ENCODE measurements at regions not wholly inside any gene's neighbourhood (a gene's known extent, or its start where the extent isn't known, plus 50 kb on each side); places are given as distances from the start of the nearest gene placed in this dataset.

DNA sequence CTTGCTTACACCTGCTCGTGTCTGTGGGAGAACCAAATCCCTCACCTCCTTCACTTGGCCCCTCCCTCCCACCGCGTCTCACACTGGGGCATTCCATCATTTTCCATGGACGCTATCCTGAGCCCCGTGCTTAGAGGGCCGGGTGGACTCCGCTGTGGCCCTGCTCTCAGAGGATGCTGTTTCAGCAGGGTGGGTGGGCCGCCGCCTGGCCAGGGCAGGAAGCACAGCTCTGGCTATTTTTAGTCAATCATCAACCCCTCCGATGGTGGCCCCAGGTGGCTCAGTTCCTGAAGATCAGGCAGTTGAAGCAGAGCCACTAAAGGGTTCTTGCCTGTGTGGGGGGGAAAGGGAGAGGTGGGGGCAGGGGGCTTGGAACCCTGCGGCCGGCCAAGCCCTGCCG lies 230.3 kb downstream of the ENGASE start:
- no peak for FAIRE-seq

DNA sequence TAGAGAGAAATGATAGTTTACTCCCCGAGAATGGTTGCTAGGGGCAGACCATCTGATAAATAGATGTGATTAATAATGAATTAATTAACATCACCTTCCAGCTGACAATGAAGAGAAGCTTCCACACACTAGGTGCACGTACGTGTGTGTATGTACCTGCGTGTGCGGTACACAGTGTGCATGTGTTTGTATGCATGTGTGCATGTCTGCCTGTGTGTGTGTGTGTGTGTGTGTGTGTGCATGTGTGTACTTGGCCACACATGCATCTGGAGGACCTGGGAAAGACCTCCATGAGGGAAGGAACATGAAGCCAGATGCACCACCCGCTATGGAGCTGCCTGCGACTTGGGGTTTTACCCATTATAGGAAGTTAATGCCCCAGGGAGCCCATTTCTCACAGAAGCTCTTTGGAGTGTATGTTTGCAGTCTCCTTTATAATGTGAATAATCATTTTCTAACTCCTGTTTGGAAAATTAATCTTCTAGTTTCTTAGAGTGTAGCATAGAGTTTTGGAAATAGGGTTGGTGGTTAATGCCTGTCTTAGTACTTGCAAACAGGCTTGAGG lies 229.1 kb downstream of the ENGASE start:
- no peak for FAIRE-seq

DNA sequence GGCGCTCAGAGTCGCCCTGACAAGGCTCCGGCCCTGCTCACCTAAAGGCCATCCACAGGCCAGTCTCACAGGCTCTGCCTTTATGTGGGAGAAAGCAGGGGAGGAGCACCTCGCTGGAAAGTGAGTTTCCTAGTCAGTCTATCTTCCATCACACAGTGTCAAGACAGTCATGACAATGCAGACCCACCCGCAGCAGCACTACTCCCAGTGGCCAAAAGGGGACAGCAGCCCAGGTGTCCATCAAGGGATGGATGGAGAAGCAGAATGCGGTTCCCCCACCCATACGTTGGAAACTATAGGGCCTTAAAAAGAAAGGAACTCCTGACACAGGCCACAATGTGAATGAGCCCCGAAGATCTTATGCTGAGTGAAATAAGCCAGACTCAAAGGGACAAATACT lies 226.8 kb downstream of the ENGASE start:
- FAIRE-seq = no peak

DNA sequence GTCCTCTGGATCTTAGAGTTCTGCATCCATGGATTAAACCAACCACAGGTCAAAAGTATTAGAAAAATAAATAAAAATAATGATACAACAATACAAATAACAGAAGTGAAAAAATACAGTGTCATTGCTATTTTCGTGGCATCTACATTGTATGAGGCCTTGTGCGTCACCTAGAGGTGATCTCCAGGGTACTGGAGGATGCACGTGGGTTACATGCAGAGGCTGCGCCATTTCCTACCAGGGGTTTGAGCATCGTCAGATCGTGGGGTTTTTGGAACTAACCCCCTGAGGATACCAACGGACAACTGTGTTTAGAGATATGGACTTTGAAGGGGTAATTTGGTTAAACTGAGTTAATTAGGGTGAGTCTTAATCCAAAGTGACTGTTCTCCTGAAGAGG lies 224.7 kb downstream of the ENGASE start:
- FAIRE-seq = no peak

DNA sequence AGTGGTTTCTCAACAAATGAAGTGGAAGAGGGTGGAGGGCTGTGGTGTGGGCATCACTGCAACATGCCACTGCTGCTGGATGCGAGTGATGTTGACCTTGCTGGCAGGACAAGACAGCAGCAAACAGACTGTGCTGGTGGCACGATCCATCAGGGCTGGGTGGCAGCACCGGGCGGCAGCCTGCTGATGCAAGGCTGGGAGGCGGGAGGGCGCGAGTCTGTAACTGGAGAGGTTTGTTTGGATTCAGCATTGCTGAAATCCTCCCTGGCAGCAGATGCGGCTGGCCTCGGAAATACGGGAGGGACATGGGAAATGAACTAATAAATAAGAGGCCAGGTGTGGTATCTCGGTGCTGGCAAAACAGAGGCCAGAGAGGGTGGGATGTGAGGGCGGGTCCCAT lies 224.2 kb downstream of the ENGASE start:
- no peak for FAIRE-seq

DNA sequence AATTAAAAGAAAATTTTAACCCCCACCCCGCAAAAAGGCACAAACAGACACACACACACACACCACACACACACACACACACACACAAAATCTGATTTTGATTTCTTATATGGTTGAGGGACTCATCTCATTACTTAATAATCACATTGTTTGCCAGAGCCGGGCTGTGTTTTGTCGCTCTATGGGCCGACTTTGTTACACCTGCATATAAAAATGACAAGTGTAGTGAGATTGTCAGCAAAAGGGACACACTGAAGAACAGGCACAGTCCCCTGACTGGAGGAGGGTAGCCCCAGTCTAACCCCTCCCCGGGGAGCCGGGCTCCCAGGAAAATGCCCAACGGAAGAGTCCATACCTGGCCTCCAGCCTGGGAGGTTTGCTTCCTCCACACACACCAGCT lies 221.6 kb downstream of the ENGASE start:
- no peak for FAIRE-seq

DNA sequence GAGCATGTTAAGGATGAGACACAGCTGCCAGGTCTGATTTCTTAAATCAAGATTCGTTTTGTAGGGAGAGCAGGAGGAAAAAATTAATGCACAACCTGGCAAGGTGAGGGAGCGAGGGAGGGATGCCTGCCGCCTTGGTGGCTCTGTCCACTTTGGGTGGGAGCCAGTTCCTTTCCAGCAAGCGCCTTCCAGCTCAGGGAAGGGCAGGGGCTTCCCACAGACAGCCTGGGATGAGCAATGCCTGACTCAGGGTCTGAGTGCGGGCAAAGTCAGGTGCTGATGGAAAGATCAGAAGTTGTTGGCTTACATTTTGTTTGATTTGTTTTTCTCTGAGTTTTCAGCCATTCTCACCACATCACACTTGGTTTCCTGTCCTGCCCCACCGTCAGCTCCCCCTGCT lies 220.7 kb downstream of the ENGASE start:
- no peak for FAIRE-seq

DNA sequence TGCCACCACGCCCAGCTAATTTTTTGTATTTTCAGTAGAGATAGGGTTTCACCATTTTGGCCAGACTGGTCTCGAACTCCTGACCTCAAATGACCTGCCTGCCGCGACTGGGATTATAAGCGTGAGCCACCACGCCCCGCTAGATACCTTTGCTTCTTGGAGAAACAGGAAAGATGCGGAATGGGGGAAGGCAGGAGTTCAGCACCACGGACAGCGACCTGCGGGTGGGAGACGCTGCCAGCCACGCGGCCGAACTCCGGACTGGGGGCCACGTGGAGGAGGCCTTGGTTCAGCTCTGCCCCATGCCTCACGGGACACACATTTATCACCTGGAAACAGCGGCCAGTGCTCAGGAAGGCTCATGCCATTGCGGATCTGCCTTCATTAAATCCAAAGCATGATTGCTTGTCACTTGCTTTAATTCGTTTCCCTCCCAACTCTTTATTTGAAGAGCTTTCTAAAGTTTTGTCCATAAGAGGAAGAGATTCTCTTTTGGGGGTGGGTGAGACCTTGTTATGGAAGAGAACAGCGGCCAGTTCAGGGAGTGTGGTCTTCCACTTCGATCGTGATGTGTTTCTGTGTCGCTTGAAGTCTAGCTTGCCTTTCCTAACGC lies 219.9 kb downstream of the ENGASE start:
- no peak for FAIRE-seq

DNA sequence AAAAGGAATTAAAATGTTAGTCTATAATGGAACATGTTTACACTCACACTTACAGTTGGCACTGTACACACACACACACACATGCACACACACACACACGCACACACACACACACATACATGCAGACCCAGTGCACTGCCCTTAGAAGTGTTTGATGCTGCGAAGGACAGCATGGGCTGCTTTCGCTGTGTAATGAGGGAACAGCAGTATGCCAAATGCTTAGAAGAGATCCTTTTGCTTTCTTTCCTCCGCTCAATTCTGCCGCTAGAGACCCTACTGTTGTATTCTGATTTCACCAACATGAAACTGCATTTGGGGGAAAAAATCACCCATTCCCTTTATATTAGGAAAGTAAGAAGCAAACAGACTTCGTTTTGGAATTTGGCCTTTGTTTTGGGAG lies 217.9 kb downstream of the ENGASE start:
- FAIRE-seq = no peak

DNA sequence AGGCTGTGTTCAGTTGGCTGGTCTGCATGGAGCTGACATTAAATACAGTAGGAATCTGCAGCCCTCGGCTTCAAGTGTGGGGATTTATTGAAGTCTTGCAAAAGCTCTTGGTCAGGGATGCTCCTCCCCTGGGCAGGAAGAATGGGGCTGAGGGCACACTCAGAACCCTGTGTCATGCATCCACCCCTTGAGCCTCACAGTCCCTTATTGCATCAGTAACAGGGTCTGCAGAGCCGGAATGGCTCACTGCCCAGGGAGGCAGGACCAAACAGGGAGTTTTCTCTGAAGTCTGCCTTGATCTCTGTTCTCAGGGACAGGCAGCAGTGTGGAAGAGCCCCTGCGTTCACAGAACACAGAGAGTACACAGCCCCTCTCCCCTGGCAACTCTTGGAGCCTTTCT lies 216.8 kb downstream of the ENGASE start:
- no peak for FAIRE-seq

DNA sequence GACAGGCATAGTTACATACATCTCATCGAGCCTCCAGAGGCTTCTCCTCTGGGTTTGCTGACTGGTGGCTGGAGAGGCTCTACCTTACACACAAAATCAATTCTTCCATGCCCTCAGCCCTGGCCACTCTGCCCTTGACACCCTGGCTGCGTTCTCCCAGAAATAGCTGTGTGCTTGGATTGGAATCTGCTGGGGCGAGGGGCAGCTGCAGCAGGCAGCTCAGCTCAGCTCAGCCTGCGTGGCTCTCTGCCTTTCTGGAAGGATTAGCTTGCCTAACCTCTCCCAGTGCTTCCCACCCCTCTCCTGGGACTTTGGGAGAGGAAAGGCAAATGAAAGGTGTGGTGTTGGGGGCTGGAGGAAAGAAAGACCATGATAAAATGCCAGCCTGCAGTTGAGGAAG lies 216.1 kb downstream of the ENGASE start:
- FAIRE-seq = no peak

DNA sequence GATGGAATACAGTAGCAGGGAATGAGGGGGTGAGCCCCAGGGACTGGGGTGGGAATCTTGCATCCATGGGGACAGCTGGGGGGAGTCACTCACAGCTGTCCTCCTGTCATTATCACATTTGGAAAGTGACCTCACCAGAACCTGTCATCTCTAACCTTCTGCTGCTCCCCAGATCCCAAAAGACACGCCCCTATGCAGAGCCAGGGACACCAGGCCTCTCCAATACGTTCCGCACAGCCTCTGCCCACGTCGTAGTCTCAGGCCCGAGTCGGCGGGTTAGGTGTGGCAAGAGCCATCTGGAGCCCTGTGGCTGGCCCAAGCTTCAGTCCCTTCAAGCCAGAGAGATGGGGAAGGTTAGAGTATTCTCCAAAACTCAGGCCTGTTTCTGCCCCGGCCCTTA lies 214.3 kb downstream of the ENGASE start:
- no peak for FAIRE-seq

DNA sequence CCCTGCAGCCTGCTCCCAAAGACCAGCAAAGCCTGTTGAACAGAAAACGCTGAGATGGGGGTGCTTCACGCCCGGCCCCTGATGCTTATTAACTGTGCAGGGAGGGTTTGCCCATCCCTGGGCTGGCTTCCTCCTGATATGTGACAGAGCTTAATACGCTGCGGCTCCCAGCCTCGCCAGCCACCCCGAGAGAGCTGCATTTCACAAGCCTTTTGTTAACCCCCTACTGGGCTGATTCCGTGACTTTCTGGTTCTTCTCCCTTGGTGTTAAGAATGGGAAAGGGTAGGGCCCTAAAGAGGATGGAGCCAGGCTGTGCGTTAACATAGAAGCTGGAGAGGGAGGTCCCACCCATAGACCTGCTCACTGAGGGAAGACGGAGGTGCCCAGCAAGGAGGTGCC lies 211.8 kb downstream of the ENGASE start:
- FAIRE-seq = no peak

DNA sequence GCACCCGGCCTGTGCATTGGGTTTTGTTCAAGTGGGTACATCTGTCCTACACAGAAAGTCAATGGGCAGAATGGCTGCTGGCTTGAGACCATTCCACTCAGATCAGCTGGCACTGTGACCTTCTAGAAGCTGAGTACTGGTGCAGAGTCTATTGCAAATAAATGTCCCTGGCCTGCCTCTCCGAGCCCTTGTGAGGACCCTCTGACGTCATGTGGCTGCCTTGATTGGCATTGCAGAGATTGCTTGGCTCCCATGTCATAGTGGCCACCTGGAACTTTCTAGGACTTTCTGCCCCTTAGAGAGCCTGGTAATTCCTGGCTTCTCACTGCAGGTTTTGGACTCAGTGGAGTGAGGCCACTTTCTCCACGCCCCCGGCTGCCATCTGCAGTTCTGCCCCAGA lies 211.3 kb downstream of the ENGASE start:
- no peak for FAIRE-seq

DNA sequence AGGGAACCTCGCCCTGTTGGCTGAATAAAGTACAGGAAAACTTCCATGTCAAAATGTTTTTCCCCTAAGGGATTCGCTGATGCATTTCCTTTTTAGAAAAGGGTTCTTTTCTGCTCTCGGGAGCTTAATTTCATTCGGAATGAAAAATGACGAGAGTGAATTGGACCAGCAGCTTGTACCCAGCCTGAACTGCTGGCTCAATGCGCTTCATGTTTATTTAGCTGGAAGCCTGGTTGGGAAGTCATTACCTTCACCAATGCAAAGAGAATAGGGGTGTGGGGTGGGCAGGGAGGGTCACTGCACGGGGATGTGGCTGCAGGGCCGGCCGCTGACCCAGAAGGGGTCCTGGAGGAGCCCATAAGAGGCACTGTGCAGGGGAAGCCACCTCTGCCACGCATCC lies 207.7 kb downstream of the ENGASE start:
- no peak for FAIRE-seq

DNA sequence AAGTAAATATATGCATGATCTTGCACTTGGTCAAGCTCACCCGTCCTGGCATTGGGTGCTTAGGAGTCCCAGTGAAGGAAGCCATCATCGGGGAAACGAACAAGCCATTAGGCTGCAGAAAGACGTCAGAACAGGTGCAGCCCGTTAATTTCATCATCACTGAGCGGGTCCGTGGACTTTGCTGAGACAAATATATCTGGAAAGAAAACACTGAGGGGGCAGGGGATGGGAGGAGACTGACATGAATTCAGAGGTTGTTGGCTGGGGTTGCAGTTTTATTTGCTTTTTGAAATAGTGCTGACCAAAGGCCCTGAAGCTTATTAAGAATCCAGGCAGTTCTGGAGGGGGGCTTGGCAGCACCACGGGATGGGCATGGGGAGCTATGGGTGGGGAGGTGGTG lies 207.2 kb downstream of the ENGASE start:
- FAIRE-seq = no peak

DNA sequence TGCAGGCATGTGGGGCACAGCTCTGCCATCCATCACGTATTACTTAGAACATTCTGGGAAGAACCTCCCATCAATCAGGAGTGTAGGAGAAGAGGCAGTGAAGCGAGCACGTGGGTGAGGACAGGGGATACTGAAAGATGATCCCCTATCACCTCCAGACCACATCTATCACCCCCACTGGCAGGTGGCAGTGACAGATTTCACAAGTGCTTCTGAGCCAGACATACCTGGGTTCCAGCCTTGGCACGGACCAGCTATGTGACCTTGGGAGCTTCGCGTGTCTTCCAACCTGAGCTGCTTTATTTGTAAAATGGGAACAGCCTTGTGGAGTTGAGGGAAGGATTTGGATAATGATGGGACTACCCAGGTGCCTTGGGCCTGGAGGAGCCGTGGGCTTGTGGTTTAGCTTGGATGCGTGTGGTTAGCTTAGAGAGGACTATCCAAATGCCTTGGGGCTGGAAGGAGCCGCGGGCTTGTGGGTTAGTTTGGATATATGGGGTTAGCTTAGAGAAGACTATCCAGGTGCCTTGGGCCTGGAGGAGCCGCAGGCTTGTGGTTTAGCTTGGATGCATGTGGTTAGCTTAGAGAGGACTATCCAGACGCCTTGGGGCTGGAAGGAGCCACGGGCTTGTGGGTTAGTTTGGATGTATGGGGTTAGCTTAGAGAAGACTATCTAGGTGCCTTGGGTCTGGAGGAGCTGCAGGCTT lies 206.4 kb downstream of the ENGASE start:
- FAIRE-seq = no peak

DNA sequence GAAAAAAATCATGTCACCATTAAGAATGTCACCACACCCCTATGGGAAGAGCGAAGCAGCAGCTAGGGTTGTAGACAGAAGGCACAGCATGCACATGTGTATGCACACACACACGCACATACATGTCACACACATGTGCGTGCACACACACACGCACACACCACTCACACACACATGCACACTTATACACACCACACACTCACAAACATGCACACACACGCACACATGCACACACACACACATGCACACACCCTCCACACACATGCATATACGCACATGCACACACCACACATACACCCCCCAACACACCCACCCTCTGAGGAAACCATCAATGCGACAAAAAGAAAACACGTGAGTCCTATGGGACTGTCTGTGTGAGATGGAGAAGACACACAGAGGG lies 205.4 kb downstream of the ENGASE start:
- no peak for FAIRE-seq

DNA sequence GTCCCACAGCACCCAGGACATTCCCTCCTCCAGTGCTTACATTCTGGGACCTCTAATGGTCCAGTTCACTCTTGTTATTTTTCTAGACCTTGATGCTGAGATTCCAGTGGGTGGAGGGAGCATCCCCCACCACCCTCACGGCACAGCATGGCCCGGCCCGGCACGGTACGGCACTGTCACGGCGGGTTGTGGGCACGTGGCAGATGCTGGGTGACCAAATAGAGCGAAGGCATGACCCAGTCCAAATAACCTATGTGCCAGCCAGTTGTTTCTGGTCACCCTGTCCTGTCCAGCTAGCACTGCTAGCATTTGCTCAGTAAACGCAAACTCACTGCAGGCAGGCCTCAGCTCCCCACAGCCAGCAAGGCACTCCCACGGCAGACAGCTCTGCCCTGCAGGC lies 204.7 kb downstream of the ENGASE start:
- no peak for FAIRE-seq

DNA sequence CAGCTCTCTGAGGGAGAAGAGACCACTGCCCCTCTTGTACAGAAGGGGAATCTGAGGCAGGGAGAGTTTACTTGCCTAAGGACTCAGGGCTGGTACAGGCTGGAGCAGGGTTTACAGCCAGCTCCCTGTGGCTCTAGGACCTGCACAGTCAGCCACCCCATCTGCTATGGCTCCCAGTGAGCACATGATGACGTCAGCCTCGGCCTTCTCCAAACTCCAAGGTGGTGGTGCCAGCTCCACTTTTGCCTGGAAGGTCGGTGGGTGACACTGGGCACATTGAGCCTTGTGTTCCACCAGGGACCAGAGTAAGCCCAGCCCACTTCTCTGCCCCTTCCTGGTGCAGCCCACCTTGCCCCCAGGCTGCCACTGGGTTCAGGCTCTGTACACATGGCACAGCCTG lies 202.2 kb downstream of the ENGASE start:
- no peak for FAIRE-seq

DNA sequence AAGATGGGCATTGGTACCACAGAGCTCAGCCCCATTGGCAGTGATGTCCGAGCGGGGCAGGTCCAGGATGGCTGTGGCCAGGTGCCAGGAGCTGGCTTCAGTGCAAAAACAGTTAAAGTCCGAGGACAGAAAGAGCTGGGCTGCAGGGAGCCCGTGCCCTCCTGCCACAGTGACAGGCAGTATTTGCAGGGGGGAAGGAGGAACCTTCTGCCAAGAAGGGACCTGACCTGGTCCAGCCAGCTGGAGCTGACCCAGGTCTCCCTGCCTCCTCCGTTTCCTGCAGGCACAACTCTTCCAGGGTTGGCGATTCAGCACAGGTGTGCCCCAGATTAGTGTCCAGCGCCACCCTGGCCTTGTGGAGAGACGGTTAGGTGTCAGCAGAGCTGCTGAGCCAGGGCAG lies 199.0 kb downstream of the ENGASE start:
- no peak for FAIRE-seq

DNA sequence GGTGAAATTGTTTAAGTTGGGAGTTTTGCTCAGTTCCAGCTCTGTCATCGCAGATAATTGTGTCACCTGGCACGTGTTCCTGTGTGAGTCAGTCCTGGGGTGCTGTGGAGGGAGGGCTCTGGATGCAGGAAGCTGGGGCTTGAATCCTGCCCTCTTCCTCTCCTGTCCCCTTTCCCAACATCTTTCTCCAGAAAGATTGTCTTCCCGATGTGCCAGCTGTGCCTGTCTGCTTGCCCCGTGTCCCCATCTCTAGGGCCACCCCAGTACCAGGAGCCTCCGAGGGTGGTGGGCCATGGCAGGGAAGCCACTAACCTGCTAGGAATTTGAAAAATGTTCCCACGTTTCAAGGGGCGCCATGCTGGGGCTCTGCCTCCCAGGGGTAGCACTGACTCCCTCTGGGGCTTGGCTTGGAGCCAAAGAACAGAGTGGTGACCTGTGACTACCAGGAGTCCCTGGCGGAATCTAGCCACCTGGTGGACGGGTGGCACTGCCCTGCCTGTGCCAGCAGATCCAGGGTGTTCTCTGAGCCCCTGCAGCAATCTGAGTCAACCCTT lies 198.1 kb downstream of the ENGASE start:
- no peak for FAIRE-seq

DNA sequence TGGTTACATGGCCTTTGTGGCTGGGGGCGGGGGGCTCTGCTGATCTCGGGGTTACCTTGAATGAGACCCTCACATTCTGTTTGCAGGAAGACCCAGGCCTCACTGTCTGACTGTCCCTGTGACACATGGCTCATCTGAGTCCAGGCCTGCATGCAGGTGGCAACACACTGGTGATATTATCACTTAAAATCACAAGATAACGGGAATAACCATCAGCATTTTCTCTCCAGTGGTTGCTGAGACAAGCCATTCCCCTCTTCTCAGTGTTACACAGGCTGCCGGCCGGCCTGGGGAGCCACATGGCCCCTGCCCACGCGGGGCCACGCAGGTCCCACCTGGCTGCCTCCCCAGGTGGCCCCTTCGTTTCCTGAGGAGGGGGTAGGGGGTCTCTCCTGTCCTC lies 197.6 kb downstream of the ENGASE start:
- no peak for FAIRE-seq

DNA sequence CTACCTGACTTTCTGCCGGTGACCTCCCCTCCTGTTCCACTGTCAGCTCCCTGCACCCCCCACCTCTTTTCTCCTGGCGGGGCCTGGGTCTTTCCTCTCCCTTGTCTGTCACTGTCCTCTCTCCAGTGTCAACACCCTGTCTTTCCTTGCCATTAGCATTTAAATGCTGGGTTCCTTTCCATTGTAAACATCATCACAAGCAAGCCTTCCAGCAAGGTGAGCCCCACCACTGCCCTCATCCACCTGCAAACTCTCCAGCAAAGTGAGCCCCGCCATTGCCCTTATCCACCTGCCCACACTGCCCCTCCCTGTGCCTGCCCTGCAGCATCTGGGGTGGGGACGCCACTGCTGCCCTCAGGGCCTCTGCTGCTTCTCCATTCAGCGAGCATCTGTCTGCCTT lies 195.0 kb downstream of the ENGASE start:
- FAIRE-seq = no peak

DNA sequence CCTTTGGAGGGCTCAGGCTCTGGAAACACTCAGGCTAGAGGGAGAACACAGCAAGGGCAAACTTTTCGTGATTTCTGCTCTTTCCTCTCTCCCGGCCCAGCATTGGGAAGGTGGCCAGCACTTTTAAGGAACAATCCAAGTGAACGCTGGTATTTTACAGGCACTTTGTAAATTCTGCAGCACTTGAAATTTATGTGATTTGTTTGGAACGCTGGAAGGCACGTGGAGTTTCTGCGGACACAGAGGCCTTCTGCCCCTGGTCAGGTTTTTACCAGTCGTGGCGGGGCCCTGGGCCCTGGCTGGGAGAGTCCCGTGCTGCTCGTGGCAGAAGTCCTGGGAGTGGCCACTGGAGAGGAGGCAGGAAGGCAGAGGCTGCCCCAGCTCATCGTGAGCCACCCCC lies 188.6 kb downstream of the ENGASE start:
- FAIRE-seq = no peak

Data from A204.1 (cell line).